SK-N-SH treated with all-trans-retinoic acid at 6 μM for 48 hours (cell line): ENCODE measurements at regions not wholly inside any gene's neighbourhood (a gene's known extent, or its start where the extent isn't known, plus 50 kb on each side); places are given as distances from the start of the nearest gene placed in this dataset.

Experiments used
- ATAC-seq: fragments of 200-7000 bp; cut with Tn5 transposase; 3 replicates; pipeline ENCODE4 v1.9.1; 2020; ENCODE audit warnings: mild to moderate bottlenecking, moderate library complexity
- ARNTL ChIP-seq: fragments of 450-650 bp; formaldehyde crosslinking; IDR thresholded peaks from 2 replicates; pipeline ENCODE4 v1.5.0; 2020; ENCODE audit warnings: low read depth, mild to moderate bottlenecking, moderate library complexity, borderline replicate concordance
- CSDC2 ChIP-seq: fragments of 250-450 bp; sonication (Bioruptor Pico); IDR thresholded peaks from 2 replicates; pipeline ENCODE4 v1.5.0; 2020; ENCODE audit warnings: mild to moderate bottlenecking, moderate library complexity
- ESRRG ChIP-seq: fragments of 250-450 bp; sonication (Bioruptor Pico); IDR thresholded peaks from 2 replicates; pipeline ENCODE4 v1.6.1; 2021; ENCODE audit warnings: mild to moderate bottlenecking
- GLIS3 ChIP-seq: fragments of 250-450 bp; sonication (Bioruptor Pico); IDR thresholded peaks from 2 replicates; pipeline ENCODE4 v1.5.0; 2020; ENCODE audit warnings: mild to moderate bottlenecking, moderate library complexity
- OSR1 ChIP-seq: fragments of 250-450 bp; sonication (Bioruptor Pico); IDR thresholded peaks from 2 replicates; pipeline ENCODE4 v1.8.0; 2022; ENCODE audit warnings: moderate library complexity, mild to moderate bottlenecking, inconsistent platforms
- RARB ChIP-seq: fragments of 250-450 bp; sonication (Bioruptor Pico); IDR thresholded peaks from 2 replicates; pipeline ENCODE4 v1.8.0; 2021; ENCODE audit warnings: mild to moderate bottlenecking, moderate library complexity
- TCF4 ChIP-seq: fragments of 250-450 bp; sonication (Bioruptor Pico); IDR thresholded peaks from 2 replicates; pipeline ENCODE4 v1.8.0; 2021; ENCODE audit warnings: mild to moderate bottlenecking, moderate library complexity, borderline replicate concordance
- TOX ChIP-seq: fragments of 250-450 bp; sonication (Bioruptor Pico); IDR thresholded peaks from 2 replicates; pipeline ENCODE4 v1.8.0; 2021; ENCODE audit warnings: mild to moderate bottlenecking, moderate library complexity, borderline replicate concordance
- ZC3H10 ChIP-seq: fragments of 250-450 bp; sonication (Bioruptor Pico); IDR thresholded peaks from 2 replicates; pipeline ENCODE4 v1.5.1; 2021; ENCODE audit warnings: mild to moderate bottlenecking, moderate library complexity
- ZFP3 ChIP-seq: fragments of 250-450 bp; sonication (Bioruptor Pico); IDR thresholded peaks from 2 replicates; pipeline ENCODE4 v1.5.0; 2020; ENCODE audit warnings: mild to moderate bottlenecking, moderate library complexity
- ZFP30 ChIP-seq: fragments of 450-650 bp; formaldehyde crosslinking; IDR thresholded peaks from 2 replicates; pipeline ENCODE4 v1.5.0; 2022; ENCODE audit warnings: mild to moderate bottlenecking, moderate library complexity
- ZNF565 ChIP-seq: fragments of 450-650 bp; formaldehyde crosslinking; conservative IDR thresholded peaks from 2 replicates; pipeline ENCODE4 v1.5.0; 2020; ENCODE audit warnings: low read depth, mild to moderate bottlenecking, moderate library complexity
- ZNF70 ChIP-seq: fragments of 450-650 bp; formaldehyde crosslinking; IDR thresholded peaks from 2 replicates; pipeline ENCODE4 v1.5.0; 2020; ENCODE audit warnings: mild to moderate bottlenecking, moderate library complexity
- ZNF8 ChIP-seq: fragments of 450-650 bp; formaldehyde crosslinking; IDR thresholded peaks from 2 replicates; pipeline ENCODE4 v1.5.0; 2020; ENCODE audit warnings: mild to moderate bottlenecking, moderate library complexity
- TF ChIP-seq, protein P1 (sequence below): fragments of 250-450 bp; sonication (Bioruptor Pico); IDR thresholded peaks from 2 replicates; pipeline ENCODE4 v1.8.0; 2021; ENCODE audit warnings: low read depth, mild to moderate bottlenecking, moderate library complexity, borderline replicate concordance
- TF ChIP-seq, protein P2 (sequence below): fragments of 250-450 bp; sonication (Bioruptor Pico); IDR thresholded peaks from 2 replicates; pipeline ENCODE4 v1.5.1; 2020; ENCODE audit warnings: low read depth, mild to moderate bottlenecking, moderate library complexity
- TF ChIP-seq, protein P3 (sequence below): fragments of 250-450 bp; sonication (Bioruptor Pico); IDR thresholded peaks from 2 replicates; pipeline ENCODE4 v1.5.0; 2020; ENCODE audit warnings: mild to moderate bottlenecking, moderate library complexity
- TF ChIP-seq, protein P4 (sequence below): fragments of 250-450 bp; sonication (Bioruptor Pico); IDR thresholded peaks from 2 replicates; pipeline ENCODE4 v1.5.1; 2021; ENCODE audit warnings: mild to moderate bottlenecking, moderate library complexity
- TF ChIP-seq, protein P5 (sequence below): fragments of 250-450 bp; sonication (Bioruptor Pico); IDR thresholded peaks from 2 replicates; pipeline ENCODE4 v1.8.0; 2020; ENCODE audit warnings: mild to moderate bottlenecking, moderate library complexity, borderline replicate concordance

DNA sequence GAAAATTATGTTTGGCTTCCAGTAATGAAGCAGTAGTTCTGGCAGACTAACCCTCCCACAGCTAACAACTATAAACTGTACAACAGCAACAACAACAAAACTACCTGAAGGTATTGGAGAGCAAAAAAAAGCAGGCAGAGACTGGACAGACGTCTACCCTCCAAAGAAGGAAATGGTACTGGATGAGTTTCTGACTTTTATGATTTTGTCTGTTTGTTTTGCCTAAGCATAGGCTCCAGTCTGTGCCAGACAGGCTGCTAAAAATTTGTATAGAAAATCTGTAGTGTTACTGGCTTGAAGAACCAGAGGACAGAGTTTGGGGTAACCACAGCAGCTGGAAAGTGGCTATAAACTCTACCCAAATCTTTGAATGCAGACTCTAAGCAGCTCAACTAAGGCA, 131.3 kb downstream of the SLC25A47 start:
- no peak for TF ChIP-seq ARNTL (CRISPR knock-in tag)
- ATAC-seq: no peak

DNA sequence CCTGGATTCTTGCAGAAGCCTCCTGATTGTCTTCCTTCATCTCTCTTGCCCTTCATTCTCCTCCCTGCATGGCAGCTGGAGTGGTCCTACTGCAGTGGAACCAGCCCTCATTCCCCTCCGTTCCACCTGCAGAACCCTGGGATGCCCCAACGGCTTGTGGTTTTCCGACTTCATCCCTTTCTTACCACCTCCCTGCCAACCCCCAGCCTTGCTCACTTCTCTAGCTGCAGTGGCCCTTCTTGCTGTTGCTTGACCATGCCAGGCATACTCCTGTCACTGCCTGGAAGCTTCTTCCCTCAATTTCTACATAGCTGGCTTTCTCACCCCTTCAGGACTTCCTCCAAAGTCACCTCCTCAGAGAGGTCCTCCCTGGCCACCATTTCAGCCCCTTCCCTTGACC, 123.3 kb downstream of the BEGAIN start:
- no peak for ATAC-seq
- TF ChIP-seq GLIS3 (CRISPR knock-in tag) (no peak), OSR1 (CRISPR knock-in tag) (no peak), ZC3H10 (no peak), ZNF8 (no peak), ZFP30 (CRISPR knock-in tag) (no peak), RARB (CRISPR knock-in tag) (no peak), TOX (CRISPR knock-in tag) (no peak), CSDC2 (CRISPR knock-in tag) (no peak), TCF4 (CRISPR knock-in tag) (no peak), ARNTL (CRISPR knock-in tag) (no peak), ZFP3 (CRISPR knock-in tag) (no peak)
- TF ChIP-seq, protein P1, sequence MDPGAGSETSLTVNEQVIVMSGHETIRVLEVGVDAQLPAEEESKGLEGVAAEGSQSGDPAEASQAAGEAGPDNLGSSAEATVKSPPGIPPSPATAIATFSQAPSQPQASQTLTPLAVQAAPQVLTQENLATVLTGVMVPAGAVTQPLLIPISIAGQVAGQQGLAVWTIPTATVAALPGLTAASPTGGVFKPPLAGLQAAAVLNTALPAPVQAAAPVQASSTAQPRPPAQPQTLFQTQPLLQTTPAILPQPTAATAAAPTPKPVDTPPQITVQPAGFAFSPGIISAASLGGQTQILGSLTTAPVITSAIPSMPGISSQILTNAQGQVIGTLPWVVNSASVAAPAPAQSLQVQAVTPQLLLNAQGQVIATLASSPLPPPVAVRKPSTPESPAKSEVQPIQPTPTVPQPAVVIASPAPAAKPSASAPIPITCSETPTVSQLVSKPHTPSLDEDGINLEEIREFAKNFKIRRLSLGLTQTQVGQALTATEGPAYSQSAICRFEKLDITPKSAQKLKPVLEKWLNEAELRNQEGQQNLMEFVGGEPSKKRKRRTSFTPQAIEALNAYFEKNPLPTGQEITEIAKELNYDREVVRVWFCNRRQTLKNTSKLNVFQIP (CRISPR knock-in tag): no peak
- TF ChIP-seq, protein P2, sequence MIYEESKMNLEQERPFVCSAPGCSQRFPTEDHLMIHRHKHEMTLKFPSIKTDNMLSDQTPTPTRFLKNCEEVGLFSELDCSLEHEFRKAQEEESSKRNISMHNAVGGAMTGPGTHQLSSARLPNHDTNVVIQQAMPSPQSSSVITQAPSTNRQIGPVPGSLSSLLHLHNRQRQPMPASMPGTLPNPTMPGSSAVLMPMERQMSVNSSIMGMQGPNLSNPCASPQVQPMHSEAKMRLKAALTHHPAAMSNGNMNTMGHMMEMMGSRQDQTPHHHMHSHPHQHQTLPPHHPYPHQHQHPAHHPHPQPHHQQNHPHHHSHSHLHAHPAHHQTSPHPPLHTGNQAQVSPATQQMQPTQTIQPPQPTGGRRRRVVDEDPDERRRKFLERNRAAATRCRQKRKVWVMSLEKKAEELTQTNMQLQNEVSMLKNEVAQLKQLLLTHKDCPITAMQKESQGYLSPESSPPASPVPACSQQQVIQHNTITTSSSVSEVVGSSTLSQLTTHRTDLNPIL (CRISPR knock-in tag): no peak
- TF ChIP-seq, protein P3, sequence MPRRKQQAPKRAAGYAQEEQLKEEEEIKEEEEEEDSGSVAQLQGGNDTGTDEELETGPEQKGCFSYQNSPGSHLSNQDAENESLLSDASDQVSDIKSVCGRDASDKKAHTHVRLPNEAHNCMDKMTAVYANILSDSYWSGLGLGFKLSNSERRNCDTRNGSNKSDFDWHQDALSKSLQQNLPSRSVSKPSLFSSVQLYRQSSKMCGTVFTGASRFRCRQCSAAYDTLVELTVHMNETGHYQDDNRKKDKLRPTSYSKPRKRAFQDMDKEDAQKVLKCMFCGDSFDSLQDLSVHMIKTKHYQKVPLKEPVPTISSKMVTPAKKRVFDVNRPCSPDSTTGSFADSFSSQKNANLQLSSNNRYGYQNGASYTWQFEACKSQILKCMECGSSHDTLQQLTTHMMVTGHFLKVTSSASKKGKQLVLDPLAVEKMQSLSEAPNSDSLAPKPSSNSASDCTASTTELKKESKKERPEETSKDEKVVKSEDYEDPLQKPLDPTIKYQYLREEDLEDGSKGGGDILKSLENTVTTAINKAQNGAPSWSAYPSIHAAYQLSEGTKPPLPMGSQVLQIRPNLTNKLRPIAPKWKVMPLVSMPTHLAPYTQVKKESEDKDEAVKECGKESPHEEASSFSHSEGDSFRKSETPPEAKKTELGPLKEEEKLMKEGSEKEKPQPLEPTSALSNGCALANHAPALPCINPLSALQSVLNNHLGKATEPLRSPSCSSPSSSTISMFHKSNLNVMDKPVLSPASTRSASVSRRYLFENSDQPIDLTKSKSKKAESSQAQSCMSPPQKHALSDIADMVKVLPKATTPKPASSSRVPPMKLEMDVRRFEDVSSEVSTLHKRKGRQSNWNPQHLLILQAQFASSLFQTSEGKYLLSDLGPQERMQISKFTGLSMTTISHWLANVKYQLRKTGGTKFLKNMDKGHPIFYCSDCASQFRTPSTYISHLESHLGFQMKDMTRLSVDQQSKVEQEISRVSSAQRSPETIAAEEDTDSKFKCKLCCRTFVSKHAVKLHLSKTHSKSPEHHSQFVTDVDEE (CRISPR knock-in tag): no peak
- TF ChIP-seq, protein P4, sequence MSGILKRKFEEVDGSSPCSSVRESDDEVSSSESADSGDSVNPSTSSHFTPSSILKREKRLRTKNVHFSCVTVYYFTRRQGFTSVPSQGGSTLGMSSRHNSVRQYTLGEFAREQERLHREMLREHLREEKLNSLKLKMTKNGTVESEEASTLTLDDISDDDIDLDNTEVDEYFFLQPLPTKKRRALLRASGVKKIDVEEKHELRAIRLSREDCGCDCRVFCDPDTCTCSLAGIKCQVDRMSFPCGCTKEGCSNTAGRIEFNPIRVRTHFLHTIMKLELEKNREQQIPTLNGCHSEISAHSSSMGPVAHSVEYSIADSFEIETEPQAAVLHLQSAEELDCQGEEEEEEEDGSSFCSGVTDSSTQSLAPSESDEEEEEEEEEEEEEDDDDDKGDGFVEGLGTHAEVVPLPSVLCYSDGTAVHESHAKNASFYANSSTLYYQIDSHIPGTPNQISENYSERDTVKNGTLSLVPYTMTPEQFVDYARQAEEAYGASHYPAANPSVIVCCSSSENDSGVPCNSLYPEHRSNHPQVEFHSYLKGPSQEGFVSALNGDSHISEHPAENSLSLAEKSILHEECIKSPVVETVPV (CRISPR knock-in tag): no peak

DNA sequence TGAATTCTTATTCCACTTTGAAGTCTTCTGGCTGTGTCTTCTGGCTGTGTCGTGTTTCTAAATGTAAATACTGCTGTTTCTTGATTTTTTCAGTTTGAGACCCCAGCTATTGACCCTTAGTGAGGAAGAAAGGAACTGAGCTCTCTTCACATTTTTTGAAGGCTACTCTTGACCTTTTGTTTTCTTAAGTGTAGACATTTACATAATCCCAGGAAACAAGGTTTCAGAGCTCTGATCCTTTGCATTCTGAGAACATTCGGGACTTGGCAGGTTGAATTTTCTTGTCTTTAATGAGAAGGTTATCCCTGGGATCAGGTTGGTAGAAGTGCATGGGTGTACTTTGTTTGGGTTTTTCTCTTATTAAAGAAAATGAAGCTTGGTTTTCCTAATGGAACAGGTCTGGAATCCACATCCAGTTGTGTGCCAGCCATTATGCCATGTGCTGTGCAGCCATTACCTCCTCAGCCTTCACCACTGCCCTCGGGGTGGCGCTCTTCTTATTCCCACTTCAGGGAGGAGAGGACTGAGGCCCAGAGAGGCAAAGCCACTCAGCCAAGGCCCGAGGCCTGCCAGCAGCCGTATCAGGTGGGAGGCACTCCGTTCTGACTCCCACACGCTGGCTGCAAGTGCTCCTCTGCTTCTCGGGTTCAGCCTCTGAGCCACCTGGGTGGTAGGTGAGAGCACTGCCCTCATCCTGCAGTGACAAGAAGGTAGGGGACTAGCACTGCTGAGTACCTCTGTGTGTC, 120.9 kb downstream of the BEGAIN start:
- ATAC-seq: no peak
- TF ChIP-seq, protein P5, sequence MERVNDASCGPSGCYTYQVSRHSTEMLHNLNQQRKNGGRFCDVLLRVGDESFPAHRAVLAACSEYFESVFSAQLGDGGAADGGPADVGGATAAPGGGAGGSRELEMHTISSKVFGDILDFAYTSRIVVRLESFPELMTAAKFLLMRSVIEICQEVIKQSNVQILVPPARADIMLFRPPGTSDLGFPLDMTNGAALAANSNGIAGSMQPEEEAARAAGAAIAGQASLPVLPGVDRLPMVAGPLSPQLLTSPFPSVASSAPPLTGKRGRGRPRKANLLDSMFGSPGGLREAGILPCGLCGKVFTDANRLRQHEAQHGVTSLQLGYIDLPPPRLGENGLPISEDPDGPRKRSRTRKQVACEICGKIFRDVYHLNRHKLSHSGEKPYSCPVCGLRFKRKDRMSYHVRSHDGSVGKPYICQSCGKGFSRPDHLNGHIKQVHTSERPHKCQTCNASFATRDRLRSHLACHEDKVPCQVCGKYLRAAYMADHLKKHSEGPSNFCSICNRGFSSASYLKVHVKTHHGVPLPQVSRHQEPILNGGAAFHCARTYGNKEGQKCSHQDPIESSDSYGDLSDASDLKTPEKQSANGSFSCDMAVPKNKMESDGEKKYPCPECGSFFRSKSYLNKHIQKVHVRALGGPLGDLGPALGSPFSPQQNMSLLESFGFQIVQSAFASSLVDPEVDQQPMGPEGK (CRISPR knock-in tag): no peak
- TF ChIP-seq ZNF70 (CRISPR knock-in tag): no peak
- TF ChIP-seq OSR1 (CRISPR knock-in tag): no peak
- no peak for TF ChIP-seq ZC3H10
- no peak for TF ChIP-seq ARNTL (CRISPR knock-in tag)
- no peak for TF ChIP-seq ZNF565 (CRISPR knock-in tag)
- no peak for TF ChIP-seq TOX (CRISPR knock-in tag)
- no peak for TF ChIP-seq ESRRG (CRISPR knock-in tag)
- no peak for TF ChIP-seq GLIS3 (CRISPR knock-in tag)
- TF ChIP-seq TCF4 (CRISPR knock-in tag): no peak
- no peak for TF ChIP-seq CSDC2 (CRISPR knock-in tag)
- no peak for TF ChIP-seq ZFP30 (CRISPR knock-in tag)
- TF ChIP-seq, protein P4 (CRISPR knock-in tag): no peak
- TF ChIP-seq ZNF8: no peak
- TF ChIP-seq ZFP3 (CRISPR knock-in tag): no peak
- TF ChIP-seq, protein P1 (CRISPR knock-in tag): no peak
- TF ChIP-seq, protein P2 (CRISPR knock-in tag): no peak
- no peak for TF ChIP-seq RARB (CRISPR knock-in tag)
